ENCODE measurements at regions not wholly inside any gene's neighbourhood (a gene's known extent, or its start where the extent isn't known, plus 50 kb on each side); places are given as distances from the start of the nearest gene placed in this dataset.

GRCh38 chr6:19127081-19127480 is 710.1 kb upstream of the ID4 start:
- TF ChIP-seq CTCF (IDR thresholded peaks at IDR 0.05) (no peak), POLR2A (IDR thresholded peaks at IDR 0.05) (no peak), POLR2AphosphoS5 (IDR thresholded peaks at IDR 0.05) (no peak), EP300 (IDR thresholded peaks at IDR 0.05) (no peak)

Data from upper lobe of left lung (tissue), 4 donors.